ENCODE measurements at regions not wholly inside any gene's neighbourhood (a gene's known extent, or its start where the extent isn't known, plus 50 kb on each side); places are given as distances from the start of the nearest gene placed in this dataset.
"Not testable (repeated sequence)": the region's sequence is repeated elsewhere in the genome, so short reads cannot be mapped to it uniquely, and the experiment has no call there.

GRCh38 chr21:35469498-35469897 lies 420.4 kb upstream of the RUNX1 start:
- no peak overlapping the region for H3K27ac Mint-ChIP-seq (ENCODE audit: unreplicated experiment)
- peaks cover 4% of the 10 kb centered on the region for H3K36me3 Mint-ChIP-seq (ENCODE audit: unreplicated experiment)
- H3K4me1 Mint-ChIP-seq (ENCODE audit: low read depth, unreplicated experiment): no peaks in the 10 kb centered on the region
- H3K9me3 Mint-ChIP-seq (ENCODE audit: unreplicated experiment): no peaks in the 10 kb centered on the region
- no peak for TF ChIP-seq CTCF (IDR thresholded peaks at IDR 0.05; ENCODE audit: partially characterized antibody, unreplicated experiment)
- no peaks in the 10 kb centered on the region for H3K27me3 Mint-ChIP-seq (ENCODE audit: unreplicated experiment)
- no peak overlapping the region for H3K4me3 Mint-ChIP-seq (ENCODE audit: unreplicated experiment)
- DNase-seq: no peak

GRCh38 chr21:35468991-35469390 lies 419.9 kb upstream of the RUNX1 start:
- Mint-ChIP-seq H3K27ac (ENCODE audit: unreplicated experiment) (no peak overlapping the region), H3K27me3 (ENCODE audit: unreplicated experiment) (no peaks in the 10 kb centered on the region), H3K36me3 (ENCODE audit: unreplicated experiment) (peaks cover 4% of the 10 kb centered on the region)

GRCh38 chr21:35467566-35467965 lies 418.5 kb upstream of the RUNX1 start:
- Mint-ChIP-seq H3K27me3 (ENCODE audit: unreplicated experiment) (no peaks in the 10 kb centered on the region), H3K27ac (ENCODE audit: unreplicated experiment) (no peak overlapping the region), H3K4me1 (ENCODE audit: low read depth, unreplicated experiment) (no peaks in the 10 kb centered on the region), H3K36me3 (ENCODE audit: unreplicated experiment) (peaks cover 8% of the 10 kb centered on the region), H3K9me3 (ENCODE audit: unreplicated experiment) (no peaks in the 10 kb centered on the region), H3K4me3 (ENCODE audit: unreplicated experiment) (no peak overlapping the region)
- TF ChIP-seq CTCF (IDR thresholded peaks at IDR 0.05; ENCODE audit: partially characterized antibody, unreplicated experiment): no peak
- no peak for DNase-seq

More at GRCh38 chr21:35468991-35469390, 419.9 kb upstream of the RUNX1 start:
- no peaks in the 10 kb centered on the region for H3K9me3 Mint-ChIP-seq (ENCODE audit: unreplicated experiment)
- H3K4me1 Mint-ChIP-seq (ENCODE audit: low read depth, unreplicated experiment): no peaks in the 10 kb centered on the region
- H3K4me3 Mint-ChIP-seq (ENCODE audit: unreplicated experiment): no peak overlapping the region
- DNase-seq: no peak
- no peak for TF ChIP-seq CTCF (IDR thresholded peaks at IDR 0.05; ENCODE audit: partially characterized antibody, unreplicated experiment)

- not testable (repeated sequence) for H3K4me1 Mint-ChIP-seq (ENCODE audit: low read depth, unreplicated experiment); H3K27ac Mint-ChIP-seq (ENCODE audit: unreplicated experiment)
These were observed 417.6 kb upstream of the RUNX1 start for GRCh38 chr21:35466681-35467080.

GRCh38 chr21:35465741-35466140 lies 416.6 kb upstream of the RUNX1 start:
- H3K27me3 Mint-ChIP-seq (ENCODE audit: unreplicated experiment): no peaks in the 10 kb centered on the region
- no peaks in the 10 kb centered on the region for H3K4me1 Mint-ChIP-seq (ENCODE audit: low read depth, unreplicated experiment)
- H3K27ac Mint-ChIP-seq (ENCODE audit: unreplicated experiment): no peak overlapping the region
- no peak overlapping the region for H3K4me3 Mint-ChIP-seq (ENCODE audit: unreplicated experiment)
- no peak for TF ChIP-seq CTCF (IDR thresholded peaks at IDR 0.05; ENCODE audit: partially characterized antibody, unreplicated experiment)
- no peak for DNase-seq
- peaks cover 8% of the 10 kb centered on the region for H3K36me3 Mint-ChIP-seq (ENCODE audit: unreplicated experiment)
- H3K9me3 Mint-ChIP-seq (ENCODE audit: unreplicated experiment): no peaks in the 10 kb centered on the region

More at GRCh38 chr21:35466681-35467080, 417.6 kb upstream of the RUNX1 start:
- DNase-seq; H3K9me3 Mint-ChIP-seq (ENCODE audit: unreplicated experiment); H3K4me3 Mint-ChIP-seq (ENCODE audit: unreplicated experiment); H3K27me3 Mint-ChIP-seq (ENCODE audit: unreplicated experiment); H3K36me3 Mint-ChIP-seq (ENCODE audit: unreplicated experiment): not testable (repeated sequence)

- no peak for DNase-seq
- Mint-ChIP-seq H3K27me3 (ENCODE audit: unreplicated experiment) (no peaks in the 10 kb centered on the region), H3K36me3 (ENCODE audit: unreplicated experiment) (peaks cover 6% of the 10 kb centered on the region), H3K9me3 (ENCODE audit: unreplicated experiment) (no peaks in the 10 kb centered on the region), H3K4me1 (ENCODE audit: low read depth, unreplicated experiment) (no peaks in the 10 kb centered on the region), H3K4me3 (ENCODE audit: unreplicated experiment) (no peak overlapping the region), H3K27ac (ENCODE audit: unreplicated experiment) (no peak overlapping the region)
- no peak for TF ChIP-seq CTCF (IDR thresholded peaks at IDR 0.05; ENCODE audit: partially characterized antibody, unreplicated experiment)
These were observed 412.6 kb upstream of the RUNX1 start for GRCh38 chr21:35461700-35462099.
